DOHH2 (cell line): ENCODE measurements at regions not wholly inside any gene's neighbourhood (a gene's known extent, or its start where the extent isn't known, plus 50 kb on each side); places are given as distances from the start of the nearest gene placed in this dataset.

Experiments used
- H3F3A ChIP-seq: fragments of 200-600 bp; sonication (generic), shearing (Covaris generic); 2 replicates; pipeline ENCODE4 v1.6.0; 2016; ENCODE audit warnings: antibody characterized with exemption, mild to moderate bottlenecking; ENCODE audit not compliant: control insufficient read depth, insufficient read depth
- H3K27ac ChIP-seq: fragments of 200-600 bp; sonication (generic); 2 replicates; pipeline ENCODE4 v1.5.1; 2014; ENCODE audit warnings: low read depth, mild to moderate bottlenecking, low read length, moderate library complexity
- H3K27me3 ChIP-seq: fragments of 200-600 bp; sonication (generic); 2 replicates; pipeline ENCODE4 v1.6.1; 2014; ENCODE audit warnings: mild to moderate bottlenecking, low read length, mixed read lengths; ENCODE audit not compliant: control insufficient read depth
- H3K36me3 ChIP-seq: fragments of 200-600 bp; sonication (generic); 2 replicates; pipeline ENCODE4 v1.6.1; 2014; ENCODE audit warnings: mild to moderate bottlenecking, low read length, moderate library complexity, mixed read lengths; ENCODE audit not compliant: control insufficient read depth
- H3K4me1 ChIP-seq: fragments of 200-600 bp; sonication (generic); 2 replicates; pipeline ENCODE4 v1.6.1; 2014; ENCODE audit warnings: mild to moderate bottlenecking, low read length, mixed read lengths; ENCODE audit not compliant: control insufficient read depth
- H3K4me2 ChIP-seq: fragments of 200-600 bp; sonication (generic); 2 replicates; pipeline ENCODE4 v1.6.0; 2014; ENCODE audit warnings: mild to moderate bottlenecking, low read length, moderate library complexity
- H3K4me3 ChIP-seq: fragments of 200-600 bp; sonication (generic); 2 replicates; pipeline ENCODE4 v1.5.1; 2014; ENCODE audit warnings: mild to moderate bottlenecking, low read length, mixed read lengths
- H3K79me2 ChIP-seq: fragments of 200-600 bp; sonication (generic); 2 replicates; pipeline ENCODE4 v1.6.1; 2014; ENCODE audit warnings: mild to moderate bottlenecking, low read length, mixed read lengths; ENCODE audit not compliant: control insufficient read depth
- H3K9me2 ChIP-seq: fragments of 200-600 bp; sonication (generic); replicated peaks from 2 replicates; pipeline ENCODE4 v1.6.1; 2014; ENCODE audit warnings: mild to moderate bottlenecking, low read length, mixed read lengths; ENCODE audit not compliant: control insufficient read depth
- H3K9me3 ChIP-seq: fragments of 200-600 bp; sonication (generic); 2 replicates; pipeline ENCODE4 v1.6.1; 2014; ENCODE audit warnings: antibody characterized with exemption, low read length, mixed read lengths; ENCODE audit not compliant: control insufficient read depth, insufficient read depth
- H4K20me1 ChIP-seq: fragments of 200-600 bp; sonication (generic); 2 replicates; pipeline ENCODE4 v1.6.0; 2014; ENCODE audit warnings: low read depth, mild to moderate bottlenecking, antibody characterized with exemption, low read length, moderate library complexity; ENCODE audit not compliant: control insufficient read depth, insufficient read depth
- EZH2phosphoT487 ChIP-seq: fragments of 200-600 bp; sonication (generic); IDR thresholded peaks from 2 replicates; pipeline ENCODE4 v1.6.1; 2017; ENCODE audit warnings: borderline replicate concordance, mild to moderate bottlenecking, antibody characterized with exemption, low read length, moderate library complexity, mixed read lengths
- TF ChIP-seq, protein P1 (sequence below): fragments of 200-600 bp; sonication (generic); IDR thresholded peaks from one replicate; pipeline ENCODE4 v1.5.1; 2014; ENCODE audit warnings: antibody characterized with exemption, mild to moderate bottlenecking, low read depth, low read length; ENCODE audit not compliant: poor library complexity, severe bottlenecking

DNA sequence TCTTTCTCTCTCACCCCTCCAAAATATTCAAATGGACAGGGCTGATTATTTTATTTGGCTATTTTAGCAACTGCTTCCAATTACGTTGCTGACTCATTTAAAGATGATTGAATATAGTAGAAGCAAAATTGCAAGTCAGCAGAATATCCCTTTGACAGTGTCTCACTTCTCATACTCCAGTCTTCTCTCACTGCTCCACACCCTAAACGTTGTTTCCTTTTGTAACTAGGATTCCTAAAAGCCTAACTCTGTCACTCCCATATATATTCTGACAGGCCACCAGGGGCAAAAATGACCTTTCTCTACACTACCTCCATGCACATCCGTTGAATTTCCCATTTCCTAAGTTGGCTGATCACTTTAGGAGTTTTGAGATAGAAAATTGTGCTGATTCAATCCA, 351.1 kb downstream of the RND3 start:
- H4K20me1 ChIP-seq, result no peaks in the 10 kb centered on the region
- H3K27ac ChIP-seq, result no peak overlapping the region
- no peaks in the 10 kb centered on the region for H3K79me2 ChIP-seq
- H3K36me3 ChIP-seq, result no peaks in the 10 kb centered on the region
- H3K4me2 ChIP-seq, result no peak overlapping the region
- H3K27me3 ChIP-seq, result no peaks in the 10 kb centered on the region
- H3K9me2 ChIP-seq, result no peaks in the 10 kb centered on the region
- H3K4me3 ChIP-seq, result no peak overlapping the region
- H3K9me3 ChIP-seq, result no peaks in the 10 kb centered on the region
- H3K4me1 ChIP-seq, result peaks cover 8% of the 10 kb centered on the region
- no peak for TF ChIP-seq EZH2phosphoT487
- TF ChIP-seq, protein P1, sequence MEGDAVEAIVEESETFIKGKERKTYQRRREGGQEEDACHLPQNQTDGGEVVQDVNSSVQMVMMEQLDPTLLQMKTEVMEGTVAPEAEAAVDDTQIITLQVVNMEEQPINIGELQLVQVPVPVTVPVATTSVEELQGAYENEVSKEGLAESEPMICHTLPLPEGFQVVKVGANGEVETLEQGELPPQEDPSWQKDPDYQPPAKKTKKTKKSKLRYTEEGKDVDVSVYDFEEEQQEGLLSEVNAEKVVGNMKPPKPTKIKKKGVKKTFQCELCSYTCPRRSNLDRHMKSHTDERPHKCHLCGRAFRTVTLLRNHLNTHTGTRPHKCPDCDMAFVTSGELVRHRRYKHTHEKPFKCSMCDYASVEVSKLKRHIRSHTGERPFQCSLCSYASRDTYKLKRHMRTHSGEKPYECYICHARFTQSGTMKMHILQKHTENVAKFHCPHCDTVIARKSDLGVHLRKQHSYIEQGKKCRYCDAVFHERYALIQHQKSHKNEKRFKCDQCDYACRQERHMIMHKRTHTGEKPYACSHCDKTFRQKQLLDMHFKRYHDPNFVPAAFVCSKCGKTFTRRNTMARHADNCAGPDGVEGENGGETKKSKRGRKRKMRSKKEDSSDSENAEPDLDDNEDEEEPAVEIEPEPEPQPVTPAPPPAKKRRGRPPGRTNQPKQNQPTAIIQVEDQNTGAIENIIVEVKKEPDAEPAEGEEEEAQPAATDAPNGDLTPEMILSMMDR, result no peak
- H3F3A ChIP-seq, result no peaks in the 10 kb centered on the region

DNA sequence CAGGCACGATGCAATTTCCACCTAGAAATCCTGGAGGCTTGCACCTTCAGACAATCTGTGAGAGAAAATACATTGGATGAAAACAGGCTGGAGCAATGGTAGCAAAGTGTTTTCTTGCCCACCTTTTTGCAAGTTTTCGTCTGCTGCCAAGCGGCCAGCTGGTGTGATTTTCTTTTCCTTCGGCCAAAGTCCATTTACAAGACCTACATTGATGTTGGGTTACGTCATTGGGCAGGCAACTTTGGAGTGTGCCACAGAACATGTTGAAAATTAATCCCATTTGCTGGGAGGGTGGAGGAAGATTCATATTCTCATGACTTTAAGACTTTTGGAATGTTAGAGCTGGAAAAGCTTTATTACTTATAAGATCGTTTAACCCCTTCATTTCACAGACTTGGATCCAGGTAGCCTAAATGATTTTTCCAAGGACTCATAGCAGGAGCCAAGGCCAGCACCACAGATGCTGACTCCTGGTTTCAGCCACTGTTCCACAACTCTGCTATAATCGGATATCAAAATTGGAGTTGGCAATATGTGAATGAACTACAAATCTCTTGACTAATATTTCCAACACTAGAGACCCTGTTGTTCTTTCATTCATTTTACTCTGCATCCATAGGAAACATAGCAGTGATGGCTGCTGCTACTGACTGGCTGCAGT, 352.1 kb downstream of the RND3 start:
- Histone ChIP-seq H3K9me2 (no peaks in the 10 kb centered on the region), H3F3A (no peaks in the 10 kb centered on the region), H3K27me3 (no peaks in the 10 kb centered on the region), H3K4me1 (no peaks in the 10 kb centered on the region; the same call in 1 of the 2 replicates), H3K4me2 (no peak overlapping the region), H3K27ac (no peak overlapping the region), H3K36me3 (no peaks in the 10 kb centered on the region), H4K20me1 (no peaks in the 10 kb centered on the region), H3K9me3 (no peaks in the 10 kb centered on the region), H3K79me2 (no peaks in the 10 kb centered on the region), H3K4me3 (no peak overlapping the region)
- no peak for TF ChIP-seq EZH2phosphoT487
- TF ChIP-seq, protein P1, result no peak

DNA sequence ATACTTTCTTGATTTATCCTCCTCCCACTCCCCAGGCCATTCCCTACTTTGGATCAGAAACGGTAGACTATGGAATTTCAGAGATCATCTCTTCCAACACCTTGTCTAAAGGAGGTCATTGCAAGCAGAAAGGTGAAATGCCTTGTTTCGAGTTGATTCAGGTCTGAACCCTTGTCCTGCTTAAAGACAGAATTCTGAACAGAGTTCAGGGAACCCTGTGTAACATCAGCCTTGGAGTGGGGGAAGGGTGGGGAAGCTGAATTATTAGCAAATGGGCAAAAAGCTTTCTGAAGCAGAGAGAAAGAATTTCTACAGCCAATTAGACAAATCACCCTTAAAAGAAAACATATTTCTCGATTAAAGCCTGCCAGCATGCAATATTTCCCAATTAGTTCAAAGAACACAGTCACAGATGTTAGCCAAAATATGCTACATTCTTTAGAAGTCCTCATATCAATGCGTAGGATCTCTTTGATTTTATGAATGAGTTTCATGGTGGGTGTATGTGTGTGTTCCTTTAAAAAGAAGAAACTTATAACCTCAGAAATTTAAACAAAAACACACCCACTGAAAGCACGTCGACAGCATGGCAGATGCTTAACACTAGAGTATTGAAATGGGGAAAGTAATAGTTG, 353.1 kb downstream of the RND3 start:
- Histone ChIP-seq H3K4me2 (no peak overlapping the region), H3K79me2 (no peaks in the 10 kb centered on the region), H3K27ac (no peak overlapping the region), H3K9me3 (no peaks in the 10 kb centered on the region), H4K20me1 (no peaks in the 10 kb centered on the region), H3K27me3 (no peaks in the 10 kb centered on the region), H3K36me3 (no peaks in the 10 kb centered on the region), H3K4me3 (no peak overlapping the region), H3K4me1 (no peaks in the 10 kb centered on the region), H3F3A (no peaks in the 10 kb centered on the region), H3K9me2 (no peaks in the 10 kb centered on the region)
- TF ChIP-seq, protein P1, result no peak
- TF ChIP-seq EZH2phosphoT487, result no peak
